ENCODE measurements at regions not wholly inside any gene's neighbourhood (a gene's known extent, or its start where the extent isn't known, plus 50 kb on each side); places are given as distances from the start of the nearest gene placed in this dataset.

GRCh38 chr13:99911965-99912566 is 59.5 kb downstream of the ZIC5 start:
- WGBS (ENCODE audit: insufficient coverage) = 77% methylated on average over 6 of the region's 8 CpGs
- Histone ChIP-seq H3K27ac (ENCODE audit: insufficient read depth in 1 of 2, low read depth in 1 of 2, low read length in 2 of 2, poor library complexity in 1 of 2, severe bottlenecking in 2 of 2) (no peak overlapping the region), H3K9me3 (ENCODE audit: control extremely low read depth in 1 of 5, control insufficient read depth in 4 of 5, insufficient read depth in 2 of 5, low read depth in 1 of 5, low read length in 4 of 5) (no peaks in the 10 kb centered on the region), H3K4me3 (ENCODE audit: control insufficient read depth in 1 of 7, extremely low read depth in 1 of 7, insufficient read depth in 4 of 7, low read depth in 2 of 7, low read length in 6 of 7) (no peak overlapping the region), H3K4me1 (ENCODE audit: control extremely low read depth in 1 of 4, control insufficient read depth in 4 of 4, insufficient read depth in 4 of 4, low read length in 3 of 4) (no peaks in the 10 kb centered on the region), H3K27me3 (replicated peaks in 2 of 5; ENCODE audit: control insufficient read depth in 4 of 5, insufficient read depth in 5 of 5, low read length in 4 of 5) (peaks cover 0 to 65% (median 24%) of the 10 kb centered on the region in 5 experiments), H3K36me3 (ENCODE audit: control insufficient read depth in 4 of 4, insufficient read depth in 4 of 4, low read length in 3 of 4) (no peaks in the 10 kb centered on the region)
- no peak for DNase-seq
- ChIA-PET CTCF (interaction anchor here (0.5 to 5.8 kb wide), 3 partner anchors 11 to 256 kb away, joined by 3 to 32 read pairs (median 11); no protein-coding TSS in a partner anchor), POLR2A (no interaction called here)

GRCh38 chr13:99911069-99911964 is 60.2 kb downstream of the ZIC5 start:
- Histone ChIP-seq H3K27me3 (replicated peaks in 2 of 5; ENCODE audit: control insufficient read depth in 4 of 5, insufficient read depth in 5 of 5, low read length in 4 of 5) (peaks cover 0 to 69% (median 21%) of the 10 kb centered on the region in 5 experiments), H3K9me3 (ENCODE audit: control extremely low read depth in 1 of 5, control insufficient read depth in 4 of 5, insufficient read depth in 2 of 5, low read depth in 1 of 5, low read length in 4 of 5) (no peaks in the 10 kb centered on the region), H3K4me3 (ENCODE audit: control insufficient read depth in 1 of 7, extremely low read depth in 1 of 7, insufficient read depth in 4 of 7, low read depth in 2 of 7, low read length in 6 of 7) (no peak overlapping the region), H3K27ac (ENCODE audit: insufficient read depth in 1 of 2, low read depth in 1 of 2, low read length in 2 of 2, poor library complexity in 1 of 2, severe bottlenecking in 2 of 2) (no peak overlapping the region), H3K36me3 (ENCODE audit: control insufficient read depth in 4 of 4, insufficient read depth in 4 of 4, low read length in 3 of 4) (no peaks in the 10 kb centered on the region), H3K4me1 (ENCODE audit: control extremely low read depth in 1 of 4, control insufficient read depth in 4 of 4, insufficient read depth in 4 of 4, low read length in 3 of 4) (no peaks in the 10 kb centered on the region)
- WGBS (ENCODE audit: insufficient coverage) = 73% methylated on average over 16 of the region's 16 CpGs
- POLR2A ChIA-PET = no interaction called here
- CTCF ChIA-PET = interaction anchor here (1.0 to 5.8 kb wide), 3 partner anchors 11 to 255 kb away, joined by 3 to 32 read pairs (median 11); no protein-coding TSS in a partner anchor
- no peak for DNase-seq

GRCh38 chr13:99909836-99910619 is 61.5 kb downstream of the ZIC5 start:
- 88% methylated on average over 1 of the region's 5 CpGs for WGBS (ENCODE audit: insufficient coverage)
- no peak for DNase-seq
- H3K9me3 ChIP-seq (ENCODE audit: control extremely low read depth in 1 of 5, control insufficient read depth in 4 of 5, insufficient read depth in 2 of 5, low read depth in 1 of 5, low read length in 4 of 5) = no peaks in the 10 kb centered on the region

GRCh38 chr13:99909097-99909835 is 62.3 kb downstream of the ZIC5 start:
- H3K4me3 ChIP-seq (ENCODE audit: control insufficient read depth in 1 of 7, extremely low read depth in 1 of 7, insufficient read depth in 4 of 7, low read depth in 2 of 7, low read length in 6 of 7) = no peak overlapping the region
- H3K36me3 ChIP-seq (ENCODE audit: control insufficient read depth in 4 of 4, insufficient read depth in 4 of 4, low read length in 3 of 4) = no peaks in the 10 kb centered on the region
- DNase-seq = no peak
- 100% methylated on average over 2 of the region's 2 CpGs for WGBS (ENCODE audit: insufficient coverage)
- CTCF ChIA-PET = interaction anchor here (1.2 to 1.3 kb wide), 2 partner anchors 9 to 252 kb away, joined by 3 read pairs; no protein-coding TSS in a partner anchor
- no peaks in the 10 kb centered on the region for H3K9me3 ChIP-seq (ENCODE audit: control extremely low read depth in 1 of 5, control insufficient read depth in 4 of 5, insufficient read depth in 2 of 5, low read depth in 1 of 5, low read length in 4 of 5)
- POLR2A ChIA-PET = no interaction called here
- no peak overlapping the region for H3K27ac ChIP-seq (ENCODE audit: insufficient read depth in 1 of 2, low read depth in 1 of 2, low read length in 2 of 2, poor library complexity in 1 of 2, severe bottlenecking in 2 of 2)
- H3K27me3 ChIP-seq (replicated peaks in 2 of 5; ENCODE audit: control insufficient read depth in 4 of 5, insufficient read depth in 5 of 5, low read length in 4 of 5) = peaks cover 0 to 72% (median 32%) of the 10 kb centered on the region in 5 experiments
- no peaks in the 10 kb centered on the region for H3K4me1 ChIP-seq (ENCODE audit: control extremely low read depth in 1 of 4, control insufficient read depth in 4 of 4, insufficient read depth in 4 of 4, low read length in 3 of 4)

More at GRCh38 chr13:99909836-99910619, 61.5 kb downstream of the ZIC5 start:
- peaks cover 0 to 71% (median 27%) of the 10 kb centered on the region in 5 experiments for H3K27me3 ChIP-seq (replicated peaks in 2 of 5; ENCODE audit: control insufficient read depth in 4 of 5, insufficient read depth in 5 of 5, low read length in 4 of 5)
- H3K4me3 ChIP-seq (ENCODE audit: control insufficient read depth in 1 of 7, extremely low read depth in 1 of 7, insufficient read depth in 4 of 7, low read depth in 2 of 7, low read length in 6 of 7) = no peak overlapping the region
- no peaks in the 10 kb centered on the region for H3K4me1 ChIP-seq (ENCODE audit: control extremely low read depth in 1 of 4, control insufficient read depth in 4 of 4, insufficient read depth in 4 of 4, low read length in 3 of 4)
- CTCF ChIA-PET = interaction anchor here (1.3 kb wide), 1 partner anchor 10 kb away, joined by 3 read pairs; no protein-coding TSS in a partner anchor
- no peak overlapping the region for H3K27ac ChIP-seq (ENCODE audit: insufficient read depth in 1 of 2, low read depth in 1 of 2, low read length in 2 of 2, poor library complexity in 1 of 2, severe bottlenecking in 2 of 2)
- H3K36me3 ChIP-seq (ENCODE audit: control insufficient read depth in 4 of 4, insufficient read depth in 4 of 4, low read length in 3 of 4) = no peaks in the 10 kb centered on the region
- POLR2A ChIA-PET = no interaction called here

- Histone ChIP-seq H3K9me3 (ENCODE audit: control extremely low read depth in 1 of 5, control insufficient read depth in 4 of 5, insufficient read depth in 2 of 5, low read depth in 1 of 5, low read length in 4 of 5) (no peaks in the 10 kb centered on the region), H3K36me3 (ENCODE audit: control insufficient read depth in 4 of 4, insufficient read depth in 4 of 4, low read length in 3 of 4) (no peaks in the 10 kb centered on the region), H3K4me3 (ENCODE audit: control insufficient read depth in 1 of 7, extremely low read depth in 1 of 7, insufficient read depth in 4 of 7, low read depth in 2 of 7, low read length in 6 of 7) (no peak overlapping the region), H3K27ac (ENCODE audit: insufficient read depth in 1 of 2, low read depth in 1 of 2, low read length in 2 of 2, poor library complexity in 1 of 2, severe bottlenecking in 2 of 2) (no peak overlapping the region), H3K4me1 (ENCODE audit: control extremely low read depth in 1 of 4, control insufficient read depth in 4 of 4, insufficient read depth in 4 of 4, low read length in 3 of 4) (no peaks in the 10 kb centered on the region), H3K27me3 (replicated peaks in 2 of 5; ENCODE audit: control insufficient read depth in 4 of 5, insufficient read depth in 5 of 5, low read length in 4 of 5) (peaks cover 0 to 66% (median 32%) of the 10 kb centered on the region in 5 experiments)
- 100% methylated on average over 2 of the region's 5 CpGs for WGBS (ENCODE audit: insufficient coverage)
- ChIA-PET CTCF (interaction anchor here (1.2 to 1.4 kb wide), 2 partner anchors 8 to 251 kb away, joined by 3 read pairs; no protein-coding TSS in a partner anchor), POLR2A (no interaction called here)
- DNase-seq = no peak
These were observed 63.3 kb downstream of the ZIC5 start for GRCh38 chr13:99908140-99908803.

- CTCF ChIA-PET = interaction anchor here (1.2 to 1.4 kb wide), 2 partner anchors 9 to 251 kb away, joined by 3 read pairs; no protein-coding TSS in a partner anchor
- POLR2A ChIA-PET = no interaction called here
- no peaks in the 10 kb centered on the region for H3K9me3 ChIP-seq (ENCODE audit: control extremely low read depth in 1 of 5, control insufficient read depth in 4 of 5, insufficient read depth in 2 of 5, low read depth in 1 of 5, low read length in 4 of 5)
- WGBS (ENCODE audit: insufficient coverage) = 92% methylated on average over 5 of the region's 7 CpGs
- no peaks in the 10 kb centered on the region for H3K36me3 ChIP-seq (ENCODE audit: control insufficient read depth in 4 of 4, insufficient read depth in 4 of 4, low read length in 3 of 4)
- no peak for DNase-seq
- H3K4me1 ChIP-seq (ENCODE audit: control extremely low read depth in 1 of 4, control insufficient read depth in 4 of 4, insufficient read depth in 4 of 4, low read length in 3 of 4) = no peaks in the 10 kb centered on the region
- no peak overlapping the region for H3K4me3 ChIP-seq (ENCODE audit: control insufficient read depth in 1 of 7, extremely low read depth in 1 of 7, insufficient read depth in 4 of 7, low read depth in 2 of 7, low read length in 6 of 7)
- H3K27ac ChIP-seq (ENCODE audit: insufficient read depth in 1 of 2, low read depth in 1 of 2, low read length in 2 of 2, poor library complexity in 1 of 2, severe bottlenecking in 2 of 2) = no peak overlapping the region
- peaks cover 0 to 69% (median 30%) of the 10 kb centered on the region in 5 experiments for H3K27me3 ChIP-seq (replicated peaks in 2 of 5; ENCODE audit: control insufficient read depth in 4 of 5, insufficient read depth in 5 of 5, low read length in 4 of 5)
These were observed 63.9 kb downstream of the ZIC5 start for GRCh38 chr13:99907627-99908026.

Data from common myeloid progenitor, CD34-positive (primary cell).